Glutamatergic neuron (in vitro differentiated cells): ENCODE measurements at regions not wholly inside any gene's neighbourhood (a gene's known extent, or its start where the extent isn't known, plus 50 kb on each side); places are given as distances from the start of the nearest gene placed in this dataset.

ENCODE experiments used
- DNase-seq: peaks from one replicate; pipeline ENCODE4 v3.0.0; 2022
- H3K27ac Mint-ChIP-seq: one replicate; pipeline ENCODE4 v1.8.0; 2020; ENCODE audit warnings: mild to moderate bottlenecking, mixed read lengths, inconsistent platforms; ENCODE audit not compliant: unreplicated experiment
- H3K27me3 Mint-ChIP-seq: one replicate; pipeline ENCODE4 v1.8.0; 2020; ENCODE audit warnings: mild to moderate bottlenecking, moderate library complexity, mixed read lengths, inconsistent platforms; ENCODE audit not compliant: unreplicated experiment
- H3K36me3 Mint-ChIP-seq: one replicate; pipeline ENCODE4 v1.8.0; 2020; ENCODE audit warnings: mild to moderate bottlenecking, mixed read lengths, inconsistent platforms; ENCODE audit not compliant: unreplicated experiment
- H3K4me1 Mint-ChIP-seq: one replicate; pipeline ENCODE4 v1.8.0; 2020; ENCODE audit warnings: mild to moderate bottlenecking, low read depth, mixed read lengths, inconsistent platforms; ENCODE audit not compliant: unreplicated experiment
- H3K4me3 Mint-ChIP-seq: one replicate; pipeline ENCODE4 v1.8.0; 2020; ENCODE audit warnings: mild to moderate bottlenecking, mixed read lengths, inconsistent platforms; ENCODE audit not compliant: unreplicated experiment
- H3K9me3 Mint-ChIP-seq: one replicate; pipeline ENCODE4 v1.8.0; 2020; ENCODE audit warnings: mild to moderate bottlenecking, moderate library complexity, mixed read lengths, inconsistent platforms; ENCODE audit not compliant: unreplicated experiment
- CTCF ChIP-seq: fragments of 200-600 bp; sonication (generic); IDR thresholded peaks from one replicate; pipeline ENCODE4 v1.5.0; 2021; ENCODE audit not compliant: partially characterized antibody, unreplicated experiment

- no peaks in the 10 kb centered on the region for H3K27me3 Mint-ChIP-seq
- H3K27ac Mint-ChIP-seq, result no peak overlapping the region
- H3K4me1 Mint-ChIP-seq, result no peaks in the 10 kb centered on the region
- DNase-seq, result no peak
- TF ChIP-seq CTCF, result no peak
- no peak overlapping the region for H3K4me3 Mint-ChIP-seq
- H3K36me3 Mint-ChIP-seq, result no peaks in the 10 kb centered on the region
- no peaks in the 10 kb centered on the region for H3K9me3 Mint-ChIP-seq
Measured at GRCh38 chr3:161990036-161990435, 493.4 kb downstream of the OTOL1 start.

- no peaks in the 10 kb centered on the region for H3K36me3 Mint-ChIP-seq
- no peak overlapping the region for H3K4me3 Mint-ChIP-seq
- no peak overlapping the region for H3K27ac Mint-ChIP-seq
- no peak for DNase-seq
- no peaks in the 10 kb centered on the region for H3K27me3 Mint-ChIP-seq
- no peak for TF ChIP-seq CTCF
- H3K4me1 Mint-ChIP-seq, result no peaks in the 10 kb centered on the region
- no peaks in the 10 kb centered on the region for H3K9me3 Mint-ChIP-seq
Measured at GRCh38 chr3:161991901-161992540, 495.4 kb downstream of the OTOL1 start.

- Mint-ChIP-seq H3K27ac (no peak overlapping the region), H3K4me1 (no peaks in the 10 kb centered on the region), H3K9me3 (peaks cover 1% of the 10 kb centered on the region), H3K4me3 (no peak overlapping the region), H3K36me3 (no peaks in the 10 kb centered on the region), H3K27me3 (peaks cover 2% of the 10 kb centered on the region)
- TF ChIP-seq CTCF, result no peak
- no peak for DNase-seq
Measured at GRCh38 chr3:161999846-162000245, 503.2 kb downstream of the OTOL1 start.

GRCh38 chr3:162007722-162008121 is 511.1 kb downstream of the OTOL1 start:
- H3K27me3 Mint-ChIP-seq, result no peaks in the 10 kb centered on the region
- H3K36me3 Mint-ChIP-seq, result no peaks in the 10 kb centered on the region
- no peaks in the 10 kb centered on the region for H3K9me3 Mint-ChIP-seq
- H3K4me3 Mint-ChIP-seq, result no peak overlapping the region
- DNase-seq, result no peak
- no peak overlapping the region for H3K27ac Mint-ChIP-seq
- H3K4me1 Mint-ChIP-seq, result no peaks in the 10 kb centered on the region
- no peak for TF ChIP-seq CTCF

- Mint-ChIP-seq H3K36me3 (no peaks in the 10 kb centered on the region), H3K4me1 (no peaks in the 10 kb centered on the region), H3K27ac (no peak overlapping the region), H3K9me3 (no peaks in the 10 kb centered on the region), H3K27me3 (no peaks in the 10 kb centered on the region), H3K4me3 (no peak overlapping the region)
- no peak for TF ChIP-seq CTCF
- no peak for DNase-seq
Measured at GRCh38 chr3:162012633-162013032, 516.0 kb downstream of the OTOL1 start.
